GM12878 (cell line): ENCODE measurements at regions not wholly inside any gene's neighbourhood (a gene's known extent, or its start where the extent isn't known, plus 50 kb on each side); places are given as distances from the start of the nearest gene placed in this dataset.

Experiments used
- ATF3 ChIP-seq: IDR thresholded peaks from 2 replicates; pipeline ENCODE4 v1.6.1; 2011; ENCODE audit warnings: low read depth, mild to moderate bottlenecking, low read length, moderate library complexity, borderline replicate concordance; ENCODE audit errors: extremely low read depth
- FOXK2 ChIP-seq: fragments of 450-650 bp; IDR thresholded peaks from 2 replicates; pipeline ENCODE4 v1.6.1; 2017; ENCODE audit warnings: mild to moderate bottlenecking, moderate library complexity

GRCh38 chr6:78322068-78322845, 545.1 kb upstream of the IRAK1BP1 start:
- no peak for TF ChIP-seq ATF3
- TF ChIP-seq FOXK2: no peak
